Astrocyte (in vitro differentiated cells and primary cell): ENCODE measurements at regions not wholly inside any gene's neighbourhood (a gene's known extent, or its start where the extent isn't known, plus 50 kb on each side); places are given as distances from the start of the nearest gene placed in this dataset.

ENCODE experiments used
- EZH2 ChIP-seq: IDR thresholded peaks from 2 replicates; pipeline ENCODE4 v1.6.1; 2012; ENCODE audit warnings: mild to moderate bottlenecking, low read length, inconsistent platforms; ENCODE audit not compliant: insufficient read depth
- TF ChIP-seq, protein P1 (sequence below): IDR thresholded peaks from 2 replicates; pipeline ENCODE4 v1.5.1; 2011; ENCODE audit warnings: low read depth, mild to moderate bottlenecking, inconsistent platforms, low read length, moderate library complexity; ENCODE audit not compliant: insufficient read depth

GRCh38 chr2:43099797-43100196 lies 126.6 kb downstream of the ZFP36L2 start:
- TF ChIP-seq, protein P1, sequence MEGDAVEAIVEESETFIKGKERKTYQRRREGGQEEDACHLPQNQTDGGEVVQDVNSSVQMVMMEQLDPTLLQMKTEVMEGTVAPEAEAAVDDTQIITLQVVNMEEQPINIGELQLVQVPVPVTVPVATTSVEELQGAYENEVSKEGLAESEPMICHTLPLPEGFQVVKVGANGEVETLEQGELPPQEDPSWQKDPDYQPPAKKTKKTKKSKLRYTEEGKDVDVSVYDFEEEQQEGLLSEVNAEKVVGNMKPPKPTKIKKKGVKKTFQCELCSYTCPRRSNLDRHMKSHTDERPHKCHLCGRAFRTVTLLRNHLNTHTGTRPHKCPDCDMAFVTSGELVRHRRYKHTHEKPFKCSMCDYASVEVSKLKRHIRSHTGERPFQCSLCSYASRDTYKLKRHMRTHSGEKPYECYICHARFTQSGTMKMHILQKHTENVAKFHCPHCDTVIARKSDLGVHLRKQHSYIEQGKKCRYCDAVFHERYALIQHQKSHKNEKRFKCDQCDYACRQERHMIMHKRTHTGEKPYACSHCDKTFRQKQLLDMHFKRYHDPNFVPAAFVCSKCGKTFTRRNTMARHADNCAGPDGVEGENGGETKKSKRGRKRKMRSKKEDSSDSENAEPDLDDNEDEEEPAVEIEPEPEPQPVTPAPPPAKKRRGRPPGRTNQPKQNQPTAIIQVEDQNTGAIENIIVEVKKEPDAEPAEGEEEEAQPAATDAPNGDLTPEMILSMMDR = no peak
- no peak for TF ChIP-seq EZH2
